H9 (cell line): ENCODE measurements at regions not wholly inside any gene's neighbourhood (a gene's known extent, or its start where the extent isn't known, plus 50 kb on each side); places are given as distances from the start of the nearest gene placed in this dataset.

Source experiments
- DNase-seq: peaks from one replicate; pipeline ENCODE4 v3.0.0-alpha.2; 2017
- H2AFZ ChIP-seq: one replicate; pipeline ENCODE4 v1.6.1; 2013; ENCODE audit warnings: mild to moderate bottlenecking, low read length, control low read depth, moderate library complexity
- H2AK5ac ChIP-seq: 2 replicates; pipeline ENCODE4 v1.6.1; 2013; ENCODE audit warnings: low read length, control low read depth, mixed read lengths; ENCODE audit not compliant: insufficient read length
- H2BK120ac ChIP-seq: one replicate; pipeline ENCODE4 v1.6.1; 2013; ENCODE audit warnings: low read depth, mild to moderate bottlenecking, low read length, control low read depth, inconsistent platforms; ENCODE audit not compliant: poor library complexity, severe bottlenecking
- H2BK12ac ChIP-seq: 2 replicates; pipeline ENCODE4 v1.6.1; 2013; ENCODE audit warnings: low read length, control low read depth, mixed read lengths, low read depth; ENCODE audit not compliant: insufficient read length
- H2BK15ac ChIP-seq: 2 replicates; pipeline ENCODE4 v1.6.1; 2013; ENCODE audit warnings: low read depth, low read length, control low read depth
- H2BK20ac ChIP-seq: one replicate; pipeline ENCODE4 v1.6.1; 2013; ENCODE audit warnings: low read depth, mild to moderate bottlenecking, low read length, control low read depth, inconsistent platforms; ENCODE audit not compliant: poor library complexity, severe bottlenecking
- H2BK5ac ChIP-seq: 2 replicates; pipeline ENCODE4 v1.6.1; 2013; ENCODE audit warnings: low read length, control low read depth, mixed read lengths; ENCODE audit not compliant: insufficient read length
- H3K14ac ChIP-seq: 2 replicates; pipeline ENCODE4 v1.6.1; 2013; ENCODE audit warnings: low read length, control low read depth; ENCODE audit not compliant: insufficient read depth
- H3K18ac ChIP-seq: 2 replicates; pipeline ENCODE4 v1.6.1; 2013; ENCODE audit warnings: low read depth, mild to moderate bottlenecking, mixed read lengths, low read length, control low read depth; ENCODE audit not compliant: insufficient read length
- H3K23ac ChIP-seq: 2 replicates; pipeline ENCODE4 v1.6.1; 2013; ENCODE audit warnings: low read length, control low read depth, mixed read lengths, low read depth; ENCODE audit not compliant: insufficient read length
- H3K23me2 ChIP-seq: 2 replicates; pipeline ENCODE4 v1.6.1; 2013; ENCODE audit warnings: low read depth, mild to moderate bottlenecking, mixed read lengths, low read length, control low read depth; ENCODE audit not compliant: insufficient read length, poor library complexity, severe bottlenecking
- H3K27ac ChIP-seq: 2 replicates; pipeline ENCODE4 v1.5.1; 2013; ENCODE audit warnings: low read length, control low read depth, mixed read lengths, low read depth; ENCODE audit not compliant: insufficient read length
- H3K27me3 ChIP-seq: 2 replicates; pipeline ENCODE4 v1.6.1; 2013; ENCODE audit warnings: low read length, control low read depth, inconsistent platforms; ENCODE audit not compliant: insufficient read depth
- H3K4ac ChIP-seq: 2 replicates; pipeline ENCODE4 v1.6.1; 2013; ENCODE audit warnings: low read depth, mild to moderate bottlenecking, control low read depth, inconsistent platforms, low read length, moderate library complexity
- H3K4me1 ChIP-seq: 2 replicates; pipeline ENCODE4 v1.6.1; 2013; ENCODE audit warnings: low read length, control low read depth, inconsistent platforms; ENCODE audit not compliant: insufficient read depth
- H3K4me2 ChIP-seq: 2 replicates; pipeline ENCODE4 v1.6.1; 2013; ENCODE audit warnings: low read length, control low read depth, mixed read lengths; ENCODE audit not compliant: insufficient read length, insufficient read depth
- H3K56ac ChIP-seq: 2 replicates; pipeline ENCODE4 v1.6.1; 2013; ENCODE audit warnings: low read depth, mild to moderate bottlenecking, mixed read lengths, low read length, control low read depth; ENCODE audit not compliant: insufficient read length
- H3K79me1 ChIP-seq: 2 replicates; pipeline ENCODE4 v1.6.1; 2013; ENCODE audit warnings: low read depth, mild to moderate bottlenecking, moderate library complexity, low read length, control low read depth, inconsistent platforms; ENCODE audit not compliant: insufficient read depth, poor library complexity, severe bottlenecking
- H3K79me2 ChIP-seq: 2 replicates; pipeline ENCODE4 v1.6.1; 2013; ENCODE audit warnings: low read length, control low read depth, inconsistent platforms; ENCODE audit not compliant: insufficient read depth
- H3K9ac ChIP-seq: 2 replicates; pipeline ENCODE4 v1.6.1; 2013; ENCODE audit warnings: low read length, control low read depth, mixed read lengths; ENCODE audit not compliant: insufficient read length; ENCODE audit errors: extremely low read depth
- H3K9me3 ChIP-seq: one replicate; pipeline ENCODE4 v1.6.1; 2013; ENCODE audit warnings: low read depth, low read length, inconsistent platforms; ENCODE audit not compliant: control insufficient read depth
- H3T11ph ChIP-seq: one replicate; pipeline ENCODE4 v1.6.1; 2013; ENCODE audit warnings: mild to moderate bottlenecking, low read length, control low read depth, inconsistent platforms
- H4K20me1 ChIP-seq: one replicate; pipeline ENCODE4 v1.6.1; 2013; ENCODE audit not compliant: control insufficient read depth, insufficient read length, insufficient read depth
- H4K5ac ChIP-seq: 2 replicates; pipeline ENCODE4 v1.6.1; 2013; ENCODE audit warnings: low read depth, mild to moderate bottlenecking, mixed read lengths, low read length, control low read depth; ENCODE audit not compliant: insufficient read length
- H4K8ac ChIP-seq: replicated peaks from 2 replicates; pipeline ENCODE4 v1.6.1; 2013; ENCODE audit warnings: low read length, control low read depth, mixed read lengths, low read depth; ENCODE audit not compliant: insufficient read length
- H4K91ac ChIP-seq: 2 replicates; pipeline ENCODE4 v1.6.1; 2013; ENCODE audit warnings: low read depth, mild to moderate bottlenecking, moderate library complexity, mixed read lengths, low read length, control low read depth; ENCODE audit not compliant: insufficient read length
- H3K27ac Mint-ChIP-seq, 3 experiments: 2 replicates in 2 of 3; 3 replicates in 1 of 3; pipeline ENCODE4 v1.8.0; 2020 to 2021; ENCODE audit warnings: mixed read lengths in 3 of 3, mild to moderate bottlenecking in 1 of 3, moderate library complexity in 1 of 3
- H3K27me3 Mint-ChIP-seq: 2 replicates; pipeline ENCODE4 v1.8.0; 2021; ENCODE audit warnings: low read depth, mild to moderate bottlenecking, moderate library complexity, mixed read lengths
- H3K36me3 Mint-ChIP-seq, 3 experiments: 2 replicates in 2 of 3; 3 replicates in 1 of 3; pipeline ENCODE4 v1.8.0; 2020 to 2021; ENCODE audit warnings: low read depth in 3 of 3, mixed read lengths in 3 of 3; ENCODE audit not compliant: insufficient read depth in 1 of 3
- H3K4me1 Mint-ChIP-seq, 2 experiments: 2 replicates each; pipeline ENCODE4 v1.8.0; 2020; ENCODE audit warnings: mixed read lengths in 2 of 2
- H3K4me3 Mint-ChIP-seq, 2 experiments: 2 replicates in 1 of 2; 3 replicates in 1 of 2; pipeline ENCODE4 v1.8.0; 2020 to 2021; ENCODE audit warnings: mild to moderate bottlenecking in 2 of 2, mixed read lengths in 2 of 2, moderate library complexity in 1 of 2
- H3K9me3 Mint-ChIP-seq, 2 experiments: 2 replicates in 1 of 2; 3 replicates in 1 of 2; pipeline ENCODE4 v1.8.0; 2020; ENCODE audit warnings: mild to moderate bottlenecking in 2 of 2, mixed read lengths in 2 of 2, moderate library complexity in 1 of 2
- WGBS: extraction: QIAGEN DNeasy Blood & Tissue Kit; methylation state at CpG from one replicate; pipeline ENCODE4 v1.1.7; 2013; ENCODE audit warnings: missing lambda C conversion rate, low lambda C conversion rate, mixed read lengths; ENCODE audit not compliant: insufficient read length; ENCODE audit errors: extremely low coverage; 5-methylcytosine and 5-hydroxymethylcytosine counted together
- TF ChIP-seq, protein P1 (sequence below): fragments of 200-600 bp; sonication (generic); conservative IDR thresholded peaks from 3 replicates; pipeline ENCODE4 v1.8.0; 2021; ENCODE audit warnings: antibody characterized with exemption, mild to moderate bottlenecking

DNA sequence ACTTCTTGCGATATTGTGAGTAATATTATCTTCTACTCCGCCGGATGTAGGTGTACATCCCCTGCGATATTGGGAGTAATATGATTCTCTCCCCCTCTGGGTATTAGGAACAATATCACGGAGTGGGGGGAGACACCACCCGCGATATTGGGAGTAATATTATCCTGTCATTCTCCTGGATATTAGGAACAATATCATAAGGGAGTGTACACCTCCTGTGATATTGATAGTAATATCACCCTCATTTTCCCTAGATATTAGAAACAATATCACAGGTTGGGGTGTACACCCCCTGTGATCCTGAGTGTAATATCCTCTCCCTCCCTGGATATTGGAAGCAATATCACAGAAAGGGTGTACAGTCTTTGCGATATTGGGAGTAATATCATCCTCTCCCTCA is 64.3 kb upstream of the CEACAM21 start:
- Histone ChIP-seq H2BK12ac (no peak overlapping the region), H2AFZ (no peak overlapping the region), H3K27me3 (no peaks in the 10 kb centered on the region), H3K18ac (no peak overlapping the region), H3K27ac (no peak overlapping the region), H2BK20ac (no peak overlapping the region), H3K4ac (no peak overlapping the region), H2BK5ac (no peak overlapping the region), H3K14ac (no peak overlapping the region), H3K79me2 (no peaks in the 10 kb centered on the region), H4K91ac (no peak overlapping the region), H4K20me1 (no peaks in the 10 kb centered on the region), H3K79me1 (no peaks in the 10 kb centered on the region), H2AK5ac (no peak overlapping the region), H4K8ac (no peak overlapping the region), H2BK15ac (no peak overlapping the region), H3K4me1 (no peaks in the 10 kb centered on the region), H3K56ac (no peak overlapping the region), H3T11ph (no peak overlapping the region), H3K23ac (no peak overlapping the region), H3K9me3 (peaks cover 5% of the 10 kb centered on the region), H3K9ac (no peak overlapping the region), H3K4me2 (no peak overlapping the region), H2BK120ac (no peak overlapping the region), H4K5ac (no peak overlapping the region), H3K23me2 (no peaks in the 10 kb centered on the region)
- no CpG with 5 or more reads among the region's 8 CpGs for WGBS
- Mint-ChIP-seq H3K27me3 (no peaks in the 10 kb centered on the region; the same call in 1 of the 2 replicates), H3K36me3 (peaks cover 0 to 10% (median 0%) of the 10 kb centered on the region in 3 experiments; a peak in 2 of 7 replicates), H3K4me1 (no peaks in the 10 kb centered on the region), H3K27ac (no peak overlapping the region), H3K4me3 (no peak overlapping the region), H3K9me3 (peaks cover 69 to 80% of the 10 kb centered on the region in 2 experiments)
- no peak for DNase-seq
- TF ChIP-seq, protein P1, sequence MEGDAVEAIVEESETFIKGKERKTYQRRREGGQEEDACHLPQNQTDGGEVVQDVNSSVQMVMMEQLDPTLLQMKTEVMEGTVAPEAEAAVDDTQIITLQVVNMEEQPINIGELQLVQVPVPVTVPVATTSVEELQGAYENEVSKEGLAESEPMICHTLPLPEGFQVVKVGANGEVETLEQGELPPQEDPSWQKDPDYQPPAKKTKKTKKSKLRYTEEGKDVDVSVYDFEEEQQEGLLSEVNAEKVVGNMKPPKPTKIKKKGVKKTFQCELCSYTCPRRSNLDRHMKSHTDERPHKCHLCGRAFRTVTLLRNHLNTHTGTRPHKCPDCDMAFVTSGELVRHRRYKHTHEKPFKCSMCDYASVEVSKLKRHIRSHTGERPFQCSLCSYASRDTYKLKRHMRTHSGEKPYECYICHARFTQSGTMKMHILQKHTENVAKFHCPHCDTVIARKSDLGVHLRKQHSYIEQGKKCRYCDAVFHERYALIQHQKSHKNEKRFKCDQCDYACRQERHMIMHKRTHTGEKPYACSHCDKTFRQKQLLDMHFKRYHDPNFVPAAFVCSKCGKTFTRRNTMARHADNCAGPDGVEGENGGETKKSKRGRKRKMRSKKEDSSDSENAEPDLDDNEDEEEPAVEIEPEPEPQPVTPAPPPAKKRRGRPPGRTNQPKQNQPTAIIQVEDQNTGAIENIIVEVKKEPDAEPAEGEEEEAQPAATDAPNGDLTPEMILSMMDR: no peak
